GM19468 (cell line): ENCODE measurements at regions not wholly inside any gene's neighbourhood (a gene's known extent, or its start where the extent isn't known, plus 50 kb on each side); places are given as distances from the start of the nearest gene placed in this dataset.
"Not testable (repeated sequence)": the region's sequence is repeated elsewhere in the genome, so short reads cannot be mapped to it uniquely, and the experiment has no call there.

Experiments used
- ATAC-seq: cut with Tn5 transposase; IDR thresholded peaks from one replicate; pipeline ENCODE4 v1.9.1; 2021; ENCODE audit warnings: mild to moderate bottlenecking, moderate library complexity, moderate number of reproducible peaks; ENCODE audit not compliant: unreplicated experiment; ENCODE audit errors: extremely low read depth

DNA sequence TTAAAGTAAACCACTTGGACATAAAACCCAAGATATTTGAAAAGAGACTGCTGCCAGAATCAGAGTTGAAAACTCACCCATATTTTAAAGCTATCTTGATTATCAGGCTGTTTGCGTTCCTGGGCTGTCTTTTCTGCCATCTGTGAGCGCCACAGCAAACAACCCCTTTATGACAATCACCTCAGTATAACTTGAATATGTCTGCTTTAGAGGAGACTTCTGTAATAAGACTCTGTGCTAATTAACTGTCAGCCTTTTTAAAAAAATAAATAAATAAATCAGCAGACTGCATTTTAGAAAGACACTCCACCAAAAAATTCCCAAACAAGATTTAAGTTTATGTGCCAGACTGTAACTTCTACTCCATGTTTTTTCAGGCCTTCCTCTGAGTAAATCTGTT lies 375.7 kb upstream of the CCNH start:
- no peak for ATAC-seq

DNA sequence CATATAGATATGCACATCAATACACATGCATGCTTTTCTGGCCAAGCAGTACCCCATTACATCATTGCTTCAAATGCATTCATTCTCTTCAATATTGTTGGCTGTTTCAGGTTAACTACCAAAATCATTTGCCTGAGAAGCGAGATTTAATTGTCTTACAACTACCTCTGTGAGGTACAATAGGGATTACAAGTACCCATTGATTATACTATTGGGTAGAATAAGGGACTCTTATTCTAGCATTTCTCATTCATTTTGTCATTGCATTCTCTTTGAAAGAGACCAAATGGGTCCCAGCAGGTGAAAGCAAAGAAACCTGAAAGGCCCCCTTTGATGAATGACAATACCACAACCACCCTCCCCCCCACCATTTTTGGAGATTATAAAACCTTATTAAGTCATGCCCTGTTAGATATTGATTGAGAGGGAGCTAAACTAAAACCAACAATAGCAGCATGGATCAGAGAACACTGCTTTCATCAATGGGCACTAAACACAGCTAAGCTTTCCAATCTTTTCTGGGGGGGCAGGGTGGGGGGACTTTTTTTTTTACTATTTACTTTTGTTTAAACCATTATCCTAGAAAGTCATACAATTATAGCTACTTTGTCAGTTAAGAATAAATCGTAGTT lies 375.0 kb upstream of the CCNH start:
- ATAC-seq, result no peak

DNA sequence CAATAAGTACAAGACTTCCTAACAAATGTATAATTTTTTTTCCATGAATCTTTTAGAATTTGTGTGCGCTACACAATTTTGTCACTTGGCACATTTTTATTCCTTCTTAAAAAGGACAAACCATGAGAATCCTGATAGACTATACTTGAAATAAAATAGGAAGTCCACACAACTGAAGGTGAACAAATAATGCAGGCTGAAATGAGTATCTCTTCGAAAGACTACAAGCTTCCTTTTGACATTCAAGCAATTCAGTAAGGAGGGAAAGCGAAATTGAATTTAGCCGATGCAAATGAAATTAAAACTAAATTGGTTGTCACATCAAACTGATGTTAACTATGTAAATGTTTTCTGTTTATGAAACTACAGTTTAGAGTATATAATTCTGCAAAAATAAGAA lies 374.4 kb upstream of the CCNH start:
- no peak for ATAC-seq

DNA sequence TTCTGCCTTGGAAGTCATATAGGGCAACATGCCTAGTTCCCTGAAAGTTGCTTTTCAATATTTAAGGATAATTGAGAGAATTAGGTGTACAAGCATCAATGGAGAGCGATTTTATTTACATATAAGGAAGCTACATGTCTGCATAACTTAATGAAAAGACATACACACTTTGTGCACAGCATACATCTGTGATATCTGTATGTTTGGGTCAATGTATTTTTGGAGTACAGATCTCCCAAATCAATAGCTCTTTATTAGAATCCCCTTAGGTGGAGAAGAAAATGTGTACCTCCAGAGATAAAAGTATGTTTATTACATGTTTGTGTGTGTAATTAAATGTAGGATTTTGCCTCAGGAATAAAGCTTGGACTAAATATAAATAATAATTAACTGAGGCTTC lies 373.7 kb upstream of the CCNH start:
- ATAC-seq, result no peak

DNA sequence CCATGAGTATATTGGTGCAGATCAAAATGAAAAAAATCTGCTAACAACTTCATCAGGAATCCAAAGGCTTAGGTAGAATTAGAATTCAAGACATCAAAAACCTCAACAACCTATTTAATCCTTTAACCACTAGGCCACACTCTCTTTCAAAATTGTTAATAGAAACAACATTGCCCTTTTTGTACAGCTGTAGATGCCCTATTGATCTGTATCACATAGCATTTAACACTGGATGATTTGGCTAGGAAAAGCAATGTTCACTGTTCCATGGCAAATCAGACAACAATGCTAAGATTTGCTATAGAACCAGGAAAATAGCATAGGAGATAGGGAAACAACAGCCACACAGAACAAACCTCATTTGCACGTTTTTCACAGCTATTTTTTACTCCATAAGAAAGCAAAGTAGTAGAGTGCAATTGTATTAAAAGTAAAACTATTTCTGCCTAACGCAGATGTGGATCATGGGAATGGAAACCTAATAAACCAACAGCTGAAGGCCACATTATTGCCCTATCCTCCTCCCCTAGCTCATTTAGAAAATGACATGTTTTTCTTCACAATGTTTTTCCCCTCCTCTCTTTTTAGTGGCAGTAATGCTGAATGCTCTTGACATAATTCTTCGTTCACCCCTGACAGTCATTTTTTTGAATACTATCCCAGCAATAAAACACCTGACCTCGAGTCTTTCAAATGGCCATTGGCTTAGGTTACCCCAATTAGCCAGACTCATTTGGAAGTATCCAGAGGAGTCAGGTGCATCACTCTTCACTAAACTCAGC lies 373.0 kb upstream of the CCNH start:
- no peak for ATAC-seq

DNA sequence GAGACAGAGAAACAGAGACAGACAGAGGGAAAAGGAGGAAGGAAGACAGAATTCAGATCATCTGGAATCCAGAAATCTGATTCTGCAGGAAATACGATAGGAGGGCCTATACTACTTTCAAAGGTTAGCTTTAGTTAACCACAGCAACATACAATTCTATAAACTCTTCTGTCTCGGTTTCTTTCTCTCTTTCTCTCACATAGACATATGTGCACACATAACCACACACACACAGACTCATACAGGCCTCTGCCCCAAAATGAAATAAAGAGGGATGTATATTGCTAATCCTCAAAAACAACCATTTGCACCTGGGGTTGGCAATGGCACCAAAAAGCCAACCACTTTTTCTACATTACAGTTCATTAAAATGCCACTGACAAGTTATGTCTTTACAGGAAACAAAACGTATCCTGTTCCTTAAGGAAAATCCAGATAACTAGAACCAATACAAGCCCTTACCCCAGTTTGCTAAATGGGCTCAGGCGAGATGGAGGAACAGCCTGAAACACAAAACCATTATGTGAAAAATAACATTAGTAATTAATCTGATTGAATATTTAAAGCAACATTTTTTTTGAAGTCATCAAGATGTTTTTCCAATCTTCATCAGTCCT lies 372.3 kb upstream of the CCNH start:
- no peak for ATAC-seq

DNA sequence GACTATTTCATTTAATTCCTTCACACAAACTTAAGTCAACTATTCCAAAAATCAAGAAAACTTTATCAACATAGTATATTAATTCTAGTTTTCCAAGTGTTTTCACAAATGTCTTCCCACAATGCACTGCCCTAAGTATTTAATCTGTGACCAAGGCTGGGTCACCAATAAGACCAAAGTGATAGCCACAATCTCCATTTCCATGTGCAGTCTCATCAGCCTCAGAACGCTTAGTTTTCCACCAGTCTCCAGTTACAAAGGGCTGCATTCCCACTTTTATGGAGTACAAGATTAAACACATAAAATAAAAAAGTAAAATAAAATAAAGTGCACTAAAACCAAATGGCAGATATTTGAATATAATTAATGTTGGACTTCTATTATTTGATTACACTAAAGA lies 371.6 kb upstream of the CCNH start:
- no peak for ATAC-seq

DNA sequence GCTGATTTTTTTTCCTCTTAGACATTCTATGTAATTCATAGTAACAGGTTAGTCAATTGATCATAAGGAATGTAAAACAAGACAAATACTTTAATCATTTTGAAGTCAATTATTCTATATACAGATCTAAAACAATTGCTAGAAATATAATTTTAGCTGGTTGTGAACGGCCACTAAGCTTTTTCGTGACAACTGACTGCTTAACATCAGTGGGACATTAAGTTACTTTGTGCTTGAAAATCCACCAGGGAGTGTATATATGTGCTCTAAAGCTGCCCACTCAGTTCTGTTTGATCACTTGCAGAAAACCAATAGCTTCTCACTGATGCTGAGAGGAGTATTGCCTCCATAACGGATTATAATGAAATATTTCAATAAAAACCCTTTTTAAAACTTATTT lies 370.2 kb upstream of the CCNH start:
- no peak for ATAC-seq

DNA sequence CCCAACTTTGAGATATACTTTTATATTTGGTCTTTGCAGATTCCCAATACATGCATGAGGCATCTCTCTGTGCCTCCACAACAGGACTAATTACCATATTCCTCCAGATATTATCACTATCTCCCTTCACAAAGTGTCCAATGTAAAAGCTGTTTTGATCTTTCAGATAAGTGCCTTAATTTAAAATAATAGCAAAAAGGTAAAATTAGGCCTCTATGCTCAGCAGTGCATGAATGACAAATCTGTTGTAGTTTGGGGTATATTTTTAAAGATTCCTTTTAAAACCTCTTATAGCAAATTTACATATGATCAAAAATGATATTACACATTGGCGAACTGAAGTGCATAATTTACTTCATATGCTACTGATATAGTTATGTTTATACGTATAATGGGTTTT lies 369.2 kb upstream of the CCNH start:
- ATAC-seq, result no peak

DNA sequence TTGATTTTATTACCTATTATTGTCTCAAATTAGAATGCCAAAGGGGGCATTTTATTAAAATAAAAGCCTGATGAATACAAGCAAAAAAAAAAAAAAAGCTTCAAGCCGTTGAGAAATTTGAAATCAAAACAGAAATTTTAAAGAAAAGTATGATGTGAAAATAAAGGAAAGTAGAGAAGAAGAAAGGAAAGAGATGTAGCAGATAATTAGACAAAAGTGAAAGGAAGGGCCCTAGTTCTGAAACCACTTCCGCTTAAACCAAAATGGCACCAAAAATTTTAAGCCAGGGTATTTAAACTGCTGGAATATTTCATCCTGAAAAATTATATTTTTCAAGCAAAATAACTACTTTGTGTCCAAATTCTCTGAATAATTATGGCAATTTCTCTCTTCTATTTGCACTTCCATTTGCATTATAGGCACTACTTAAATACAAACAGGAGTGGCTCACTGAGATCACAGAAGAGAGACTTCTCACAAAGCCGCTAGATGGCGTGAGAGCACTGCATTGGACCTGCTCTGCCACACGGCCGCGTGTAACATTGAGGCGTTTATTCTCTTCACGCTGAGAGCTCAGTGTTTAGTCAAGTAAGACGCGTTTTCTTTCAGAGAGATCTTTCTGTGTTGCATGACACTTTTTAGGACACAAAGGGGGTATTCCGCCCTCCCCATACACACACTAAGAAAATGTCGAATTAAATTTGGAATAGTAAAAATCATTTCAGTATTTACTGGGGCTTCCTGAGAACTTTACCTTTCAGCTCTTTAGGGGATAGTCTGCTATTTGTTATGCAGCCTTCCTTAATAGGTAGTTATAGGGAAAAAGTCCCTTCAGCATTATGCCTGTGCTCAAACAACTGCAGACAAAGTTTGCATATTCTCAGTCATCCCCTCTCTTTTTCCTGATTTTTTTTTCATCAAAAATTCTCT lies 368.4 kb upstream of the CCNH start:
- peak; percentile 96 for ATAC-seq

DNA sequence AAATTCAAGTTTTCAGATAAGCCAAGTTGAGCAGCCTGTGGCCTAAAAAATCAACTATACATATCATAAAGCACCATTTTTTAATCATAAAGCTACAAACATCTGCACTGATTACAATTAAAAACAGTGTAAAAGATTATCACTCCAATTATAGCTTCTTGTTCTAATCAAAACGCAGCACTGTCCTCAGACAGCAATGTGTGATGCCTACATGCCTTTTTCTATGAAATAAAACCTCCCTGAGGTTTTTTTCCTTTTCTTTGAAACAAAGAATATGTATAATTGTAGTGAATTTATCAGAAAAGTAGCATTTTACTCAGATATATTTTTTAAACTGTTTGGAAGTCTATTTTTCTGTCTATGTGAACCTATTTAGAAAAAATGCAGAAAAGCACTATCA lies 366.1 kb upstream of the CCNH start:
- ATAC-seq, result no peak

DNA sequence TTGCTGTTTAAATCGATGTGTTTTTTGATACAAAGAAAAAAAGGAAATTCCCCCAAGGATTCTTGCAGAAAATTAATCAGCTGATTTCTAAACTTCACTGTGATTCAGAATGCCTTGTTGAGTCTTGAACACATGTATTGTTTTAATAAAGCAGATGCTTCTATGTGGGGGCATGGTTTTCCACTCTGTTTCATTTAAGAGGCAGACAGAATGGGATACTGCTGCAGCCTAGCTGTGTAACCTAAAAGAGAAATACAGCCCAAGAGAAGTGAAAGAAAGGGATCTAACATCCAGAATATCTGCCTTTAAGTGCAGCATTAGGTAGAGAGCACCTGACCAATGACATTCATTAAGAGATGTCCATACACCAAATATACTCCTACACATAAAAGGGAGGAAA lies 365.1 kb upstream of the CCNH start:
- ATAC-seq, result no peak

DNA sequence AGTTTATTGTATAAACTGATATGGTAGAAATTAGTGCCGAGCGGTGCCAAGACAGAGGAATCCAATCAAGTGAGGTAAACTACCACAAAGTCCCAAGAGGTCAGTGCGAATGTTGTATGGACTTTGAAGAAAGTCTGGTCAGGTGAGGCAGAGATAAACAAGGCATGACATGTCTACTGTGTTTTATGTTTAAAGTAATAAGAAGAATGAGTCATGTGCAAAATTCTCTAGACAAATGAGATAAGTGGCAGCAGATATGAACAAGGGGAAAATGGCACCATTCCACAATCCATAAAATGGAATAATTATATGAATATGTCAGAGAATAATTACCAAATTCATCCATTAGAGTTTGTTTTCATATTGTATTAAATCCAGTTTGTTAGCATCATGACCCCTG lies 364.1 kb upstream of the CCNH start:
- ATAC-seq, result no peak

DNA sequence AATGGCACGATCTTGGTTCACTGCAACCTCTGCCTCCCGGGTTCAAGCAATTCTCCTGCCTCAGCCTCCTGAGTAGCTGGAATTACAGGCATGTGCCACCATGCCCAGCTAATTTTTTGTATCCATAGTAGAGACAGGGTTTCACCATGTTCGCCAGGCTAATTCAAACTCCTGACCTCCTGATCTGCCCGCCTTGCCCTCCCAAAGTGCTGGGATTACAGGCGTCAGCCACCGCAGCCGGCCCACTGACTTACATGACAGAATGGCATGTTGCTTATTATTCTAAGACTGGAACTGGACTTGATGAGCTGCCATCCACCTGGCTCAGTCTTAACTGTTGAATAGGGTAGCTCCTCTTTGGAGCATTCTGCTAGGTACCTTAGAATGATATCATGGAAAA lies 363.6 kb upstream of the CCNH start:
- not testable (repeated sequence) for ATAC-seq

DNA sequence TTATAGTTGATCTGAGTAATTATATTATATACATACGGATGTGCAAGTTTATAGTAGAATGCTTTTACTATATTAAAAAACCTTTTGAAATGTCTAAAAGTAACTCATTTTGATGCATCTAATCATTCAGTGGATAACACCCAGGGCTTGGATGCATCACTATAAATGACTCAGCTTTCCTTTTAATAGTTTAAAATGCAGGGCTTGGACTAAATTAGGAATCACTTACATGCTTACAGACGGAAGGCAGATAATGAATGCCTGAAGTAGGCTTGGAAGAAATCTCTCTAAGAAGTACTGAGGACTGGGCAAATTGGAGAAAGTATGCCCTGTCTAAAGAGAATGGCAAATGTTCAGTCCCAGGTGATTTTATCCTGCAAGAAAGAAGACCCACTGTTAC lies 362.5 kb upstream of the CCNH start:
- ATAC-seq, result no peak

DNA sequence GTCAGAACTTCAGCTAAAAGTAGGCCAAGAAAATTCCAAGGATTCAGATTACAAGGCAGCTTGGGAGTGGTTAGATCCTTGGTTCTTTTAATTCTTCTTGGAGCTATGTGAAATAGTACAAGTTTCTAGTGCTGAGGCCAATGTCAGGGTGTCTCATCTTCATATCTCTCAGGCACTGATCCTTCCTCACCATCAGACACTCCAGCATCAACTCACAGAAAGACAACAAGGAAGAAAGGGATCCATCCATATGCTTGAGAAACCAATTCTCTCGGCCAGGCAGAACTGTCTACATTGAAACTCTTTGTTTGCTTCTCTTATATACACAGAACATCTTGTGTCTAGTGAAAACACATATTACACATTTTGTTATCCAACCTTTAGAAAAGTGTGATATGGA lies 362.1 kb upstream of the CCNH start:
- no peak for ATAC-seq

DNA sequence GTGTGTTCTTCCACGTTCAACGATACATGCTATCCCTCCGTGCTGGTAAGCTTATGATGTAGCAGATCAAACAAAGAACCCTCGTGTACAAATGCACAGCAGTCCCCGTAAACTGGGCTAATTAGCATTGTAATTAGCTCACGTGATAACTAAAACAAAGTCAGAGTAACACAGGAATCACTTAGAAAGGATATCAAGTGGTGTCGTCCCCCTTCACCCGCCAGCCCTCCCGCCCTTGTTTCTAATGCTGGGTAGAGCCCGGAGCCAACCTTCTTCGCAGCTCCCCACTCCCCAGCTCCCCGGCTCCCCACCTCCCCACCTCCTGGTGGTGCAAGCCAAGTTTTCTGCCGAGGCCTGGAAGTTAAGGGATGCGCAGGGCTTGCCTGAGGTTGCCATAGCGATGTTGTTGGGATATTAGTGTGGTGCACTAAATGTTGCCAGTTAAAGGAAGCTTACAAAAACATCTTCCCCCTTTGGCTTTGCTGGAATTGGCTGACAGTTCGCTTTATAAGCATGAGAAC lies 357.9 kb upstream of the CCNH start:
- no peak for ATAC-seq

DNA sequence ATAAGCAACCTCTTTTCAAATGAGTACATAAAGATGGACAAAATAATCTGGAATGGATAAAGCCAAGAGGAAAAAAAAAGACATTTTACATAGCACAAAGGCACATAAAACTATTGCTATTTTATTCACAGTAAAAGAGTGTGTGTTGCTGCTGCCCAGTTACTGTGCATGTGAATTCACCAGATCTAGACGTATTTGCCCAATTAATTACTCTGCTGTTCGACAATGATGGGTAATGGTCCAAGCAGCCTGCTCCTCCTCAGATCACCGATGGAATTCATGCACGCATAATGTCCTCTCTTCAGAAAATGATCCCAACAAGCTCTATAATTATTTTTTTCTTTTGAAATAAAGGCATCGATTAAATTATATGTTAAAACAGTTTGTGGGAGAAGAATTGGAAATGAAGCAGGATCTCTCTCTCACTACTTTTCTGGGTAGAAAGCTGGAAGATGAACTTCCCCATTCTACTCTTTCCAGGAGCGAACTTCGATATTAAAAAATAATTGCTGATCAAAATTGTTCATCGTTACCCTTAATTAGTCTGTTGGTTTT lies 357.4 kb upstream of the CCNH start:
- no peak for ATAC-seq

DNA sequence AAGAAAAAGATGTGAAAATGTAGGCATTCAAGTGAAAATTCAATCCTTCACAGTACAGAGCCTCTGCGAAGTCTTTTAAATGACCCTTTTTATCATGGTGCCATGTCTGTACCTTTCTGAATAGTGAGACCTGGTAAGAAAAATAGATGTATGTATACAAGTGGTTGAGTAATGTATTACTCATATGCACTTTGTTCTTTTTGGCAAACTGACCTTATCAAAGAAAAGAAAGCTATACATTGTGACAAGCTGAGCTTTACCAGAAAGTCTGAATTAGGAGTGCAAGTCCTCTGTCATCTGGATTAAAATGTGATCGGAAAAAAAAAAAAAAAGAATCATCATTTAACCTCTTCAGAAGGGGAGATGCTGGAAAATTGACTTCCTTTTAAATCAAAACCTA lies 356.4 kb upstream of the CCNH start:
- no peak for ATAC-seq

DNA sequence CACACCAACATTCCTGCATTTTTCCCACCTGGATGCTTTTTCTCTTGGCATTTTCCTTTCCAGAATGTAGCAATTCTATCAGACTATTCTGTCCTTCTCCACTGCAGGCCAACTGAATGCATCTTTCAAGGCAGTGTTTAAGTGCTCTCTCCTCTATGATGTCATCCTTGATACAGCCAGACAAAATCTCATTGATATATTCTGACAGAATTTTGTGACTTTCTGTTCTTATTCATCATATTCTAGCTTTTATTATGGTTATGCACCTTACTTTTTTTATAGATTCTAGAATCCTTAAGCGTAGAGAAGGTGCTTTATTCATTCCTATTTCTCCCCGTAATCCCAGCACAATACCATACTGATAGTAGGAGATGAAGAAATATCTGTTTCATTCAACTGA lies 355.5 kb upstream of the CCNH start:
- no peak for ATAC-seq
